HCT116 (cell line): ENCODE measurements at regions not wholly inside any gene's neighbourhood (a gene's known extent, or its start where the extent isn't known, plus 50 kb on each side); places are given as distances from the start of the nearest gene placed in this dataset.

Experiments
- ATAC-seq: fragments of 200-7000 bp; cut with Tn5 transposase; 2 replicates; pipeline ENCODE4 v1.9.1; 2020; ENCODE audit warnings: mild to moderate bottlenecking, moderate library complexity
- BruUV-seq: library from RNA; stranded (reverse); fragments of 400-500 nt; replicated peaks from 2 replicates; lab custom pipeline; 2021; lab: Mats Ljungman, UMichigan
- CTCF ChIA-PET: fragments of 300-600 bp; sonication (Branson Sonifier 250); formaldehyde crosslinking; loops from one replicate; lab custom pipeline; 2021; ENCODE audit warnings: antibody characterized with exemption; lab: Charles Lee
- POLR2A ChIA-PET: fragments of 300-600, 350-600 bp; sonication (Branson Sonifier 250); formaldehyde crosslinking; loops from one replicate; lab custom pipeline; 2021; ENCODE audit warnings: antibody characterized with exemption; lab: Charles Lee
- RAD21 ChIA-PET, 2 experiments: fragments of 300-600 bp; sonication (Branson Sonifier 250); formaldehyde crosslinking; loops; one replicate each; lab custom pipeline; 2023; ENCODE audit warnings: low total read pairs in 2 of 2; ENCODE audit not compliant: uncharacterized antibody in 2 of 2, unreplicated experiment in 2 of 2, low non-redundant PET in 1 of 2; lab: Charles Lee
- DNase-seq: peaks from one replicate; pipeline ENCODE4 v3.0.0-alpha.2; 2010; ENCODE audit warnings: low read depth, low spot score
- H2AFZ ChIP-seq: fragments of 200-600 bp; shearing (Covaris generic), sonication (generic); 2 replicates; pipeline ENCODE4 v1.6.1; 2017; ENCODE audit warnings: low read depth, mixed run types, mixed read lengths, antibody characterized with exemption, low read length; ENCODE audit not compliant: poor library complexity, severe bottlenecking
- H3K27ac ChIP-seq: 2 replicates; pipeline ENCODE4 v1.5.1; 2012; ENCODE audit warnings: low read depth, low read length
- H3K27me3 ChIP-seq: fragments of 200-600 bp; sonication (generic); 2 replicates; pipeline ENCODE4 v1.6.1; 2016; ENCODE audit warnings: mixed run types, low read length, mixed read lengths; ENCODE audit not compliant: insufficient read depth
- H3K36me3 ChIP-seq, 2 experiments: fragments of 200-500 bp in 1 of 2; fragments of 200-600 bp in 1 of 2; sonication (Bioruptor generic) in 1 of 2; sonication (generic) in 1 of 2; 2 replicates each; pipeline versions ENCODE4 v1.5.1 to v1.6.1; 2014 to 2016; ENCODE audit warnings: low read length in 2 of 2, inconsistent platforms in 1 of 2, mixed read lengths in 1 of 2, mixed run types in 1 of 2; ENCODE audit not compliant: insufficient read depth in 2 of 2, control insufficient read depth in 1 of 2
- H3K4me1 ChIP-seq, 2 experiments: fragments of 200-600 bp in 1 of 2; sonication (generic) in 1 of 2; 2 replicates each; pipeline versions ENCODE4 v1.5.1 to v1.6.1; 2012 to 2017; ENCODE audit warnings: low read length in 2 of 2, inconsistent platforms in 1 of 2, mild to moderate bottlenecking in 1 of 2, mixed read lengths in 1 of 2, mixed run types in 1 of 2, moderate library complexity in 1 of 2; ENCODE audit not compliant: insufficient read depth in 2 of 2, control insufficient read depth in 1 of 2
- H3K4me2 ChIP-seq: fragments of 200-600 bp; sonication (generic); 2 replicates; pipeline ENCODE4 v1.6.1; 2017; ENCODE audit warnings: mixed run types, low read length, mixed read lengths
- H3K4me3 ChIP-seq, 2 experiments: fragments of 200-600 bp in 1 of 2; sonication (generic) in 1 of 2; replicated peaks in 1 of 2; 2 replicates each; pipeline ENCODE4 v1.5.1; 2011 to 2016; ENCODE audit warnings: low read length in 2 of 2, control low read depth in 1 of 2, low read depth in 1 of 2, mild to moderate bottlenecking in 1 of 2, mixed read lengths in 1 of 2, mixed run types in 1 of 2
- H3K79me2 ChIP-seq: fragments of 200-600 bp; sonication (generic); 2 replicates; pipeline ENCODE4 v1.6.1; 2017; ENCODE audit warnings: mild to moderate bottlenecking, mixed run types, low read length, moderate library complexity, mixed read lengths; ENCODE audit not compliant: insufficient read depth
- H3K9ac ChIP-seq: fragments of 200-600 bp; sonication (generic); 2 replicates; pipeline ENCODE4 v1.6.1; 2016; ENCODE audit warnings: low read length, mixed read lengths
- H3K9me2 ChIP-seq: fragments of 200-600 bp; sonication (generic), shearing (Covaris generic); 2 replicates; pipeline ENCODE4 v1.6.1; 2017; ENCODE audit warnings: mixed run types, mild to moderate bottlenecking, moderate library complexity; ENCODE audit not compliant: insufficient read depth
- H3K9me3 ChIP-seq, 2 experiments: fragments of 200-500 bp in 1 of 2; fragments of 200-600 bp in 1 of 2; sonication (Bioruptor generic) in 1 of 2; sonication (generic) in 1 of 2; 2 replicates each; pipeline ENCODE4 v1.6.1; 2014 to 2017; ENCODE audit warnings: low read length in 2 of 2, mixed read lengths in 2 of 2, inconsistent platforms in 1 of 2, low read depth in 1 of 2, mild to moderate bottlenecking in 1 of 2, mixed run types in 1 of 2, moderate library complexity in 1 of 2; ENCODE audit not compliant: control insufficient read depth in 1 of 2, insufficient read depth in 1 of 2
- H4K20me1 ChIP-seq: fragments of 200-600 bp; sonication (generic), shearing (Covaris generic); 2 replicates; pipeline ENCODE4 v1.6.1; 2017; ENCODE audit warnings: mixed run types, mild to moderate bottlenecking, moderate library complexity; ENCODE audit not compliant: insufficient read depth
- ATF3 ChIP-seq: IDR thresholded peaks from 2 replicates; pipeline ENCODE4 v1.6.1; 2012
- CBX3 ChIP-seq: IDR thresholded peaks from 2 replicates; pipeline ENCODE4 v1.6.1; 2012; ENCODE audit warnings: low read depth
- CEBPB ChIP-seq: IDR thresholded peaks from 2 replicates; pipeline ENCODE4 v1.6.1; 2012; ENCODE audit warnings: low read depth
- CTCF ChIP-seq, 3 experiments: fragments of 200-600 bp in 1 of 3; sonication (generic) in 1 of 3; IDR thresholded peaks in 2 of 3; conservative IDR thresholded peaks in 1 of 3; 2 replicates each; pipeline ENCODE4 v1.5.1; 2012 to 2017; ENCODE audit warnings: low read depth in 2 of 3, low read length in 2 of 3, antibody characterized with exemption in 1 of 3, borderline replicate concordance in 1 of 3, control low read depth in 1 of 3, mild to moderate bottlenecking in 1 of 3, mixed read lengths in 1 of 3, mixed run types in 1 of 3, moderate library complexity in 1 of 3; ENCODE audit not compliant: insufficient read depth in 1 of 3
- EGR1 ChIP-seq: IDR thresholded peaks from 2 replicates; pipeline ENCODE4 v1.6.1; 2012; ENCODE audit warnings: low read depth
- ELF1 ChIP-seq: IDR thresholded peaks from 2 replicates; pipeline ENCODE4 v1.6.1; 2012; ENCODE audit warnings: low read depth, borderline replicate concordance
- EZH2 ChIP-seq: fragments of 200-600 bp; sonication (generic); IDR thresholded peaks from 2 replicates; pipeline ENCODE4 v1.6.1; 2017; ENCODE audit warnings: antibody characterized with exemption, mixed run types
- EZH2phosphoT487 ChIP-seq: fragments of 200-600 bp; IDR thresholded peaks from 2 replicates; pipeline ENCODE4 v1.6.1; 2018; ENCODE audit warnings: antibody characterized with exemption, borderline replicate concordance
- FOSL1 ChIP-seq: IDR thresholded peaks from 2 replicates; pipeline ENCODE4 v1.6.1; 2012; ENCODE audit warnings: low read depth
- JUND ChIP-seq: IDR thresholded peaks from 2 replicates; pipeline ENCODE4 v1.6.1; 2012
- POLR2A ChIP-seq: IDR thresholded peaks from 2 replicates; pipeline ENCODE4 v1.7.0; 2011; ENCODE audit warnings: borderline replicate concordance; ENCODE audit not compliant: insufficient read depth, insufficient read length; ENCODE audit errors: extremely low read depth
- POLR2AphosphoS5 ChIP-seq: IDR thresholded peaks from 2 replicates; pipeline ENCODE4 v1.6.1; 2011; ENCODE audit warnings: mild to moderate bottlenecking, low read depth, low read length, moderate library complexity
- RAD21 ChIP-seq: IDR thresholded peaks from 2 replicates; pipeline ENCODE4 v1.6.1; 2012; ENCODE audit warnings: low read depth, mild to moderate bottlenecking
- SP1 ChIP-seq: IDR thresholded peaks from 2 replicates; pipeline ENCODE4 v1.6.1; 2012; ENCODE audit warnings: low read depth
- SRF ChIP-seq: IDR thresholded peaks from 2 replicates; pipeline ENCODE4 v1.6.1; 2012; ENCODE audit warnings: low read depth
- YY1 ChIP-seq: IDR thresholded peaks from 2 replicates; pipeline ENCODE4 v1.6.1; 2011; ENCODE audit warnings: low read length, low read depth, moderate library complexity, mild to moderate bottlenecking; ENCODE audit not compliant: insufficient replicate concordance; ENCODE audit errors: extremely low read depth
- ZFX ChIP-seq: fragments of 450-650 bp; IDR thresholded peaks from 2 replicates; pipeline ENCODE4 v1.6.1; 2017
- ZNF274 ChIP-seq: fragments of 200-500 bp; sonication (Bioruptor generic); IDR thresholded peaks from 2 replicates; pipeline ENCODE4 v1.6.1; 2014; ENCODE audit warnings: mild to moderate bottlenecking, low read depth, low read length, inconsistent platforms
- intact Hi-C: fragments of 100-400 bp; cut with micrococcal nuclease; formaldehyde crosslinking; loops from 2 replicates; pipeline ENCODE4 v1.10.0; 2022
- TF ChIP-seq, protein P1 (sequence below): IDR thresholded peaks from 2 replicates; pipeline ENCODE4 v1.6.1; 2012; ENCODE audit warnings: low read depth
- TF ChIP-seq, protein P2 (sequence below): IDR thresholded peaks from 2 replicates; pipeline ENCODE4 v1.6.1; 2011; ENCODE audit warnings: mild to moderate bottlenecking, low read length, moderate library complexity; ENCODE audit not compliant: insufficient replicate concordance; ENCODE audit errors: extremely low read depth

- no peak for DNase-seq
- BruUV-seq, result no TSS peak
These were observed 166.1 kb upstream of the PRDM1 start for GRCh38 chr6:105920071-105920470.

More at GRCh38 chr6:105920071-105920470, 166.1 kb upstream of the PRDM1 start:
- no peaks in the 10 kb centered on the region for H3K79me2 ChIP-seq
- TF ChIP-seq JUND (no peak), CTCF (IDR thresholded peaks at IDR 0.05 in 2 of 3, conservative IDR thresholded peaks at IDR 0.05 in 1 of 3; ENCODE audit: borderline replicate concordance in 1 of 3, insufficient read depth in 1 of 3, low read depth in 2 of 3, low read length in 2 of 3) (no peak), ZNF274 (no peak), SP1 (no peak), POLR2AphosphoS5 (no peak), CBX3 (no peak), ATF3 (no peak), POLR2A (no peak), SRF (no peak), FOSL1 (no peak), EZH2phosphoT487 (no peak), YY1 (no peak), ELF1 (no peak), EGR1 (no peak), RAD21 (no peak), CEBPB (no peak), ZFX (no peak), EZH2 (no peak)
- TF ChIP-seq, protein P1, sequence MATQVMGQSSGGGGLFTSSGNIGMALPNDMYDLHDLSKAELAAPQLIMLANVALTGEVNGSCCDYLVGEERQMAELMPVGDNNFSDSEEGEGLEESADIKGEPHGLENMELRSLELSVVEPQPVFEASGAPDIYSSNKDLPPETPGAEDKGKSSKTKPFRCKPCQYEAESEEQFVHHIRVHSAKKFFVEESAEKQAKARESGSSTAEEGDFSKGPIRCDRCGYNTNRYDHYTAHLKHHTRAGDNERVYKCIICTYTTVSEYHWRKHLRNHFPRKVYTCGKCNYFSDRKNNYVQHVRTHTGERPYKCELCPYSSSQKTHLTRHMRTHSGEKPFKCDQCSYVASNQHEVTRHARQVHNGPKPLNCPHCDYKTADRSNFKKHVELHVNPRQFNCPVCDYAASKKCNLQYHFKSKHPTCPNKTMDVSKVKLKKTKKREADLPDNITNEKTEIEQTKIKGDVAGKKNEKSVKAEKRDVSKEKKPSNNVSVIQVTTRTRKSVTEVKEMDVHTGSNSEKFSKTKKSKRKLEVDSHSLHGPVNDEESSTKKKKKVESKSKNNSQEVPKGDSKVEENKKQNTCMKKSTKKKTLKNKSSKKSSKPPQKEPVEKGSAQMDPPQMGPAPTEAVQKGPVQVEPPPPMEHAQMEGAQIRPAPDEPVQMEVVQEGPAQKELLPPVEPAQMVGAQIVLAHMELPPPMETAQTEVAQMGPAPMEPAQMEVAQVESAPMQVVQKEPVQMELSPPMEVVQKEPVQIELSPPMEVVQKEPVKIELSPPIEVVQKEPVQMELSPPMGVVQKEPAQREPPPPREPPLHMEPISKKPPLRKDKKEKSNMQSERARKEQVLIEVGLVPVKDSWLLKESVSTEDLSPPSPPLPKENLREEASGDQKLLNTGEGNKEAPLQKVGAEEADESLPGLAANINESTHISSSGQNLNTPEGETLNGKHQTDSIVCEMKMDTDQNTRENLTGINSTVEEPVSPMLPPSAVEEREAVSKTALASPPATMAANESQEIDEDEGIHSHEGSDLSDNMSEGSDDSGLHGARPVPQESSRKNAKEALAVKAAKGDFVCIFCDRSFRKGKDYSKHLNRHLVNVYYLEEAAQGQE, result no peak
- TF ChIP-seq, protein P2, sequence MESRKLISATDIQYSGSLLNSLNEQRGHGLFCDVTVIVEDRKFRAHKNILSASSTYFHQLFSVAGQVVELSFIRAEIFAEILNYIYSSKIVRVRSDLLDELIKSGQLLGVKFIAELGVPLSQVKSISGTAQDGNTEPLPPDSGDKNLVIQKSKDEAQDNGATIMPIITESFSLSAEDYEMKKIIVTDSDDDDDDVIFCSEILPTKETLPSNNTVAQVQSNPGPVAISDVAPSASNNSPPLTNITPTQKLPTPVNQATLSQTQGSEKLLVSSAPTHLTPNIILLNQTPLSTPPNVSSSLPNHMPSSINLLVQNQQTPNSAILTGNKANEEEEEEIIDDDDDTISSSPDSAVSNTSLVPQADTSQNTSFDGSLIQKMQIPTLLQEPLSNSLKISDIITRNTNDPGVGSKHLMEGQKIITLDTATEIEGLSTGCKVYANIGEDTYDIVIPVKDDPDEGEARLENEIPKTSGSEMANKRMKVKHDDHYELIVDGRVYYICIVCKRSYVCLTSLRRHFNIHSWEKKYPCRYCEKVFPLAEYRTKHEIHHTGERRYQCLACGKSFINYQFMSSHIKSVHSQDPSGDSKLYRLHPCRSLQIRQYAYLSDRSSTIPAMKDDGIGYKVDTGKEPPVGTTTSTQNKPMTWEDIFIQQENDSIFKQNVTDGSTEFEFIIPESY, result no peak
- H3K27me3 ChIP-seq, result no peaks in the 10 kb centered on the region
- H4K20me1 ChIP-seq, result no peaks in the 10 kb centered on the region
- no peaks in the 10 kb centered on the region for H3K9me2 ChIP-seq
- ChIA-PET POLR2A (no interaction called here), RAD21 (no interaction called here), CTCF (no interaction called here)
- no peak overlapping the region for H3K4me3 ChIP-seq
- intact Hi-C loops, result no loop called here
- H3K36me3 ChIP-seq, result no peaks in the 10 kb centered on the region
- H3K4me2 ChIP-seq, result no peak overlapping the region
- H3K9ac ChIP-seq, result no peak overlapping the region
- no peak overlapping the region for H3K27ac ChIP-seq
- no peak for ATAC-seq
- H3K4me1 ChIP-seq, result no peaks in the 10 kb centered on the region
- H2AFZ ChIP-seq, result no peak overlapping the region
- no peaks in the 10 kb centered on the region for H3K9me3 ChIP-seq
